Fibroblast of skin of back (primary cell): ENCODE measurements at regions not wholly inside any gene's neighbourhood (a gene's known extent, or its start where the extent isn't known, plus 50 kb on each side); places are given as distances from the start of the nearest gene placed in this dataset.
"Not testable (repeated sequence)": the region's sequence is repeated elsewhere in the genome, so short reads cannot be mapped to it uniquely, and the experiment has no call there.

Experiments
- DNase-seq: peaks from one replicate; pipeline ENCODE4 v3.0.0-alpha.2; 2013

DNA sequence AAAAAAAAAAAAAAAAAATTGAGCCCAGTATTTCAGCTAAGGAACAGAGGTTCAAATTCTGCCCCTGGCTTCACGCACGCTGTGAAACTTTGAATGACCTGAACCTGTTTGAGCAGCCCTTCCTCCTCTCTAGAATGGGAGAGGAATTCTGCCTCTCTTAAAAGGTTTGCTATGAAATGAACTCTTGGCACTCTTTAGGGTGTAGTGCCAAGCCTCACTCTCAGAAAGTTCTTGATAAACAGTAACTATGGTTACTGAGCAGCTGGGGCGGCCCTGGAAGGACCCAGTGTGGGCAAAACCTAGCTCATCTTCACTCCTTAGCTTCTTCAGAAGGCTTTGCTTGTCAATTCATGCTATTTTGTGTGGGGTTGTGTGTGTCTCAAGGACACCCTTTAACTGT, 73.7 kb downstream of the GEMIN8 start:
- no peak for DNase-seq

DNA sequence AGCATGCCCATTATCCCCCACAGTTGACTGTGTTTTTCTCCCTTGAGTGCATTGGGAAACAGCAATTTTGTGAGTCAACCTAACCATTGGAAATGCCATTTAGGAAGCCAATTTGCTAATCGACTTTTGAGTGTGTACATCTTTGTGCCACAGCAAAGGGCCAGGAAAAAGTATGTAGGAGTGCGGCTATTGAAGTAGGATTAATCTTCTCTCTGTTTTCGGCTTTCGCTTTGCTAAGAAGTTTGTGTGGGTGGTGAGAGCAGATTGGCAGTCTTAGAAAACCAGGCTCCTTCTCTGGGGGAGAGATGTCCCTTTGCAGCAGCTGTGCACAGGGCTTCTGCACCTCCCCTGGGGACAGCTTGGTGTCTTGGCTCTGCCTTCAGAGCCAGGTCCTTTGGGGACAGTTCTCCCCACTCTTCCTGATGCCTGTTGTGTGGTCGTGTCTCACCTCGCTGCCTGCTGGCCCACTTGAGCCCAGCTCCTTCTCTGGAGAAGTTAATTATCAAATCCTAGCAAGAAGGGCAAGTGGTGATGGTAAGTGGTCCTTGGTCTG, 74.5 kb downstream of the GEMIN8 start:
- DNase-seq: no peak

DNA sequence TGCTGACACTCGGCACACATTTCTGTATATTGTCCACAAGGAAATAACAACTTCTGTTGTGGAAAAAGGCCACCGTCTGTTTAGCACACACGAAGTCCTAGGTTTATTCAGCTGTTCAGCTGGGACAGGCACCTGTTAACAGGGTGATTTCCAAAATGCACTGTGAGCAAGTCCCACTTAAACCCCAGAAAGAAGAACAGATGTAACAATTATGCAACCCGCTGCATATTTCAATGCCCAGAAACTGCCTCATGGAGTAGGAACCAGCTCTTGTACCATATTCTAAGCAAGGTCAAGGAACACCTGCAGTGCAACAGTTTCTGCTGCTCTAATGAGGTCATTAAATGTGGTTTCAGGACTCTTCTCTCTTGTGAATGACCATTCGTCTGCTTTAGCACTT, 77.1 kb downstream of the GEMIN8 start:
- no peak for DNase-seq

DNA sequence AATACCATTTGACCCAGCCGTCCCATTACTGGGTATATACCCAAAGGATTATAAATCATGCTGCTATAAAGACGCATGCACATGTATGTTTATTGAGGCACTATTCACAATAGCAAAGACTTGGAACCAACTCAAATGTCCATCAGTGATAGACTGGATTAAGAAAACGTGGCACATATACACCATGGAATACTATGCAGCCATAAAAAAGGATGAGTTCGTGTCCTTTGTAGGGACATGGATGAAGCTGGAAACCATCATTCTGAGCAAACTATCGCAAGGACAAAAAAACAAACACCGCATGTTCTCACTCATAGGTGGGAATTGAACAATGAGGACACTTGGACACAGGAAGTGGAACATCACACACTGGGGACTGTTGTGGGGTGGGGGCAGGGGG, 83.5 kb downstream of the GEMIN8 start:
- not testable (repeated sequence) for DNase-seq

DNA sequence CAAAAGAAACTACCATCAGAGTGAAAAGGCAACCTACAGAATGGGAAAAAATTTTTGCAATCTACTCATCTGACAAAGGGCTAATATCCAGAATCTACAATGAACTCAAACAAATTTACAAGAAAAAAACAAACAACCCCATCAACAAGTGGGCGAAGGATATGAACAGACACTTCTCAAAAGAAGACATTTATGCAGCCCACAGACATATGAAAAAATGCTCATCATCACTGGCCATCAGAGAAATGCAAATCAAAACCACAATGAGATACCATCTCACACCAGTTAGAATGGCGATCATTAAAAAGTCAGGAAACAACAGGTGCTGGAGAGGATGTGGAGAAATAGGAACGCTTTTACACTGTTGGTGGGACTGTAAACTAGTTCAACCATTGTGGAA, 83.9 kb downstream of the GEMIN8 start:
- not testable (repeated sequence) for DNase-seq

DNA sequence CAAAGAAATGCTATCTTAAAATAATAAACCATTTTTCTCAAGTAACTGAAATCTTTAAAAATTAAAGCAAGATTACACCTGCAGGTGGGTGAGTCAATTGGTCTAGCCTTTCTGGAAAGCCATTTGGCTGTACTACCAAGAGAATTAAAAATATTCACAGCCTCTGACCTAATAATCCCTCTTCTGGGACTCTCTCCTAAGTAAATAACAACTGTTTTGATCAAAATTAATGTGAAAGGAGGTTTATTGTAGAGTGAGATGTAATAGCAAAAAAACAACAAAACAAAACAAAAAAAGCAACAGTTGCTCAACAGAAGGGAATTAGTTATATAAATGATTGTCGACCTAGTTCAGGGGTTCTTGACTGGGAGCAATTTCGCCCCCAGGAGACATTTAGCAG, 89.0 kb downstream of the GEMIN8 start:
- no peak for DNase-seq

DNA sequence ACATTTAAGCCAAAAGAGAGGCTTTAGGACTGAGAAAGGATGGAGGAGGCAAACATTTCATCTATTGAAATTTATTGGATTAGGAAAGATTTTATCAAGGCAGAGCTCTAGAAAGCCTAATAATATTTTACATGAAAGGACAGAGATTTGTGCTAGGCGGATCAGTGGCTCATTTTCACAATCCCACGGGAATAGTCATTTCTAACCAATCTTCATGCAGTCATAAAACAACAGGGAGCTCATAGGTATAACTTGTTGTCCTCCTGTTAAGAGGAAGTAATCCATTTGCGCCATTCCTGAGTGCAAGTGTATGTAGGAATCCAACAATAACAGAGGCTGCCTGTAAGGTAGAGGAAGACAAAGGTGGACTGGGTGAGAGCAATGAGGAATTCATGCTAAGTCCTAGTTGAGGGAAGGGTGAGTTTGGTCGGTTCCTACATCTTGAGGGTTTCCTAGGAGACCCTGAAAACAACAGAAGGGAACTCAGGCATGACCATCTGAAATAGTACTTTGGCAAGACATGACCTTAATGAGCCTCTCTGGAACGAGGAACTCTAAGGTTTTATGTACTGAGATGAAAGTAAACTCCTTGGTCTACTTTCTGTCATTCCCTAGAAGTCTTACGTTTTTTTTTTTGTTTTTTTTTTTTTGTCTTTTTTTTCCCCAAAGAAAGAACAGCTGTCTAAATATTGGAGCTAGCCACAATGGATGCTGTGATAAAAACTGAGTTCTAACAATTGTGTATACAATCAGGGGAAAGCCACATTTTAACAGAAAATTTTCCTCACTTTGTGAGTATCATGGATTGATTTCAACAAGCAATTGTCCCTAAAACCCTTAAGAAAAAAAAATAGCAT, 89.7 kb downstream of the GEMIN8 start:
- no peak for DNase-seq

DNA sequence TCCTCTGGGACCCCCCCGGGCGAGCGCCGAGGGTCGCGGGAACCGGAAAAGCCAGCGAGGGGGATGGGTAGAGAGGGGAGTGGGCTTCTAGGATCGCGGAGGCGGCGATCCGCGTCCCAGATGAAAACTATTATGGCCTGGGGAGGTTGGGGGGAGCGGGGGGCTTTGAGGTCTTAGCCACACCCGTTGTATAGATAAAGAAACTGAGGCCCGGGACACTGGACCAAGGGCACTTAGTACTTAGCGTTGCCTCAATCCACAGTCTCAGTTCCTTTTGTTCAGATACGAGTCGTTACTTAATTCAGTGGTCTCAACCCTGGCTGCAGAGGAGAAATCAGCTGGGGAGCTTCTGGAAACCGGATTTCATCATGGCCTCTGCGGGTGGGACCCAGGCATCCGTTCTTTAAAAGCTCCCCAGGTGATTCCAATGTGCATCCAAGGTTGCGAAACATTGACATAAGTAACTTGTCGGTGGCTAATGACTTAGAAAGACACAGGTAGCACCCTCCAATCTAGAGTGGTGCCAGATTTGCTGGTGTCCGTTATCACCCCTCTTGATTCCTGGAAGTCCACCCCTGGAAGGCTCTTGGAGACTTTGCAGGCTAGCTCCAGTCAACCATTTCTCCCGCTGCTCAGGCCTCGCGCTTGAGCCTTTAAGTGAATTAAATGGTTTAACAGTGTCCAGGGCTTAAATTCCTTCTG, 90.7 kb downstream of the GEMIN8 start:
- DNase-seq: no peak

DNA sequence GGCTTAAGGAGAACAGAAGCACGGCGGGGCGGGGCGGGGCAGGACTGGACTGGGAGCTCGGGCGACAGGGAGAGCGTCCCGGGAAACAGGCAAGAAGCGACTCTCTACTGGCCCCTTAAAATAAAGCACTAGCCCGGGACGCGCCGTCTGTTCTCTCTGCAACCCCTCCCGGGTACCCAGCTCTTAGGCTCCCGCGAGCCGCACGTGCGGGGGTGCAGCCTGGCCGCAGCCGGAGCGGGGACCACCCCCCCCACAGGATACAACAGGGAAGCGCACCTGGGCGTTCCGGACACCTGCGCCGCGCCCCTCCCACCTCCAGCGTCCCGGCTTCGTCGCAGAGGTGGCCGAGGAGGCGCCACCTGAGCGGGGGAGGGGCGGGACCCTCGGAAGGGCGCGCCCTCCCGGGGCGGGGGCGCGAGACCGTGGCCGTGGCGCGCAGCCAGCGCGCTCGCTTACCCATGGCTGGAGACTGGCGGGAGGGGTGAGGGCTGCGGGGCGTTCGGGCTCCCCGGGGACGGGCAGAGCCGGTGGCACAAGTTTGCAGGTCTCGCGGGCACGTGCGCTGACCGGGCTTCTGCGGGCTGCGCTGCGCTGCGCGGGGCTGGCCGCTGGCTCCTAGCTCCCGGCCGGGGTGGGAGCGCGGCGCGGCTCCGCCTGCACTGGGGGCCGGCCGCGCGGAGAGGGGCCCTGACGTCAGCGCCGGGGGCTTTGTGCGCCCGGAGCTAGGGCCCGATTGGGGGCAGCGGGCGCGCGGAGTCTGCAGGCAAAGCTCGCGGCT, 91.5 kb downstream of the GEMIN8 start:
- peak; percentile 13 for DNase-seq

DNA sequence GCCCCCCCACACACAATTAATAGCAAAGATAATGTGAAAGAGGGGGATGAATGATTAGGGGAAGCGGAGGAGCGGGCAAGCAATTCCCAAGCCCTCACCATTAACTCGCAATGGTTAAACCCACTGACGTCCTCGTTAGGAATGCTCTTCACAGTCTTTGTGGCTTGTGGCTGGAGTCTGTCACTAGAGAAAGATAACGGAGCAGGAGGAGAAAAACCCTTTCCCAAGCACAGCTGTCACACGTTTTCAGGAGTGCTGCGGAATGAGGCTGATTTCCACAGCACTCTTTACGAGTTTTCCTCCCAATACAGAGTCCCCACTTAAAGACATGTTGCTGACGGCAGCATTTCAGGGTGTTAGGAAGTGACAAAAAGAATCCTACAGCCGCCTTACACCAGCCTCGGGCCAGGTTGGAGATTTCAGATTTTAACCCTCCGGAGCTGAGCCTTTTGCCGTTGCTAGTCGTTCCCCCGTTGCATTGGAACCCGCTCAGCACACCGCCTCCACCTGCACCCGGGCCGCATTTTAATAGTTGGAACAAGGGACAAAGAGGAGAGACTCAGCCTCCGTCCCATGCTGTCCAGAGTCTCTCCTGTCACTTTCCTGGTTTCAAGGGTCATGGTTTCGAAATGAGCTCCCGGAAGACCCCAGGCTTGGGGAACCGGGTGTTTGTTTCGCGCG, 92.2 kb downstream of the GEMIN8 start:
- peak; percentile 78 for DNase-seq

DNA sequence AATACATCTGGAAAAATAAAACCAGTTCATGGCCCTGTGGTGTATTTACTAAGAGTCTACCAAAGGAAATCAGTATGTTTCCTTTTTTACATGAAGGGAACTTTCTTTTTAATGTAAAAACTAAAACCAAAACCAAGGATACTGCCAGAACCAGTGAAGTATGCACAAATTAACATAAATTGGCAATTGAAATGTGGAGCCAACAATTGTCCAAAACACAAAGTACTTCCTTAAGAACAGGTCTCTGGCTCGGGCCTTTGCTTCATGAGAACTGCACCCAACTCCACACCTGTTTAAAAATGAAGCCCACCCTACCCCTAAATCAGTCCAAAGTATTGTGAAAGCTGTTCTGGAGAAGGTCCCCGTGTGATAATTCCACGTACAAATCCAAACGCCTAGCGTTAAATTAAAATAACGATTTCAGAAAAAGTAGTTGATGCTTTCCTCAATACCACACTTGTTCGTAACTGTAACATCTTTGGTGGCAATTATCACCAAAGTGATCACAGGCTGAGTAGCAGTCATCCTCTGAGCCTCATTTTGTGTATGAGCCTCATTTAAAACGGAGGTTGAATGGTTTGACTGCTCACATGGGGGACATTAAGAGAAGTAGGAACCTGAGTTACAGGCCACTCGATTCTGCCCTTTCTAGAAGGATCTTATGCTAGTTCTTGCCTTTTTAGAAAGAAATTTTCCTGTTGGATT, 93.0 kb downstream of the GEMIN8 start:
- no peak for DNase-seq

DNA sequence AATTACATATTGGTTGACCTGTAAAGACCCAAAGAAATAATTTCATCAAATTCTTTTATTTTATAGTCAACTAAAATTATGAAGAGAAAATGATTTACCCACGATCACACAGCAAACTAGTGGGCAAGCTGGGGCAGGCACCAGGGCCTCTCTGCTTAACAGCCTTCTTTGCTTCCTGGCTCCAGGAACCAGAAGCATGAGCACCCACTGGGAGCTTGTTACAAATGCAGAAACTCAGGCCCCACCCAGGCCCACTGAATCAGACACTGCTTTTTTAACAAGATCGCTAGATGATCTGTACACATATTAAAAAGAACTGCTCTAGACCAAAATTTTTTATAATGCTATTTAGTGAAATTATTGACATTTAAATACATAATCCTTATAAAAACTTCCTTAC, 95.0 kb downstream of the GEMIN8 start:
- DNase-seq: no peak

DNA sequence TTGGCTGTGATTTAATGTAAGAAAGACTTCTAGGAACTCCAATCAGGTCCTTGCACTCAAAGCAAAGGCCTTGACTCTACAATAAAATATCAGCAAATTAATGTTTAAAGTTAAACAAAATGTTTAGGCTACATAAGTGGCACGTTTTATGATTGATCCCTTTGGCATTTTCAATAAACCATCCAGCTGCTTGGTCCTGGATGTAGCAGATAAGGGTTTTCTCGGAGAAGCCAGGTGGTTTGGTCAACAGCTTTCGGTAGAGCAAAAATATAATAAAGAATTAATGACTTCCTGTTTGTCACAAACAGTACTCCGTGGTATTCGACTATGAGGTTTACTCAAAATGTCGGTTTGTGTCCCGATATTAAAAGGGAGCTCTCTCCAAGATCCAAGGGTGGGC, 95.8 kb downstream of the GEMIN8 start:
- no peak for DNase-seq

DNA sequence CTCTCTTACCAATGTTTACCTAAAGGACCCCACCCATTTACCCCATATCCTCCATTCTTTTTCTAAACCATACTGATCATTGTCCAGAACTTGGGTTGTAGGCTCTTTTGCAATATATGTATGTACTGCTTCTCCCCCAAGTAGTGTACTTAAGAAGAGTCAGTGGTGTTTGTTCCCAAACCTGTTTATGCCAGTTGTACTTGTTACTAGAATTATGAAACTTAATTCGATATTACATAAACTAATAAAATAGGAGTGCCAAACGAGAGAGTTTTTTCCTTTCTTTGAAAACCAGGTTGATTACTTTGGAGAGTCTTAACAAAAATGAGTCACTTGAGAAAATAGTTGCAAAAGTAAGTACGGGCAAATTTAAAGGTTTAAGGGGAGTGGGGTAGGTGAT, 96.3 kb downstream of the GEMIN8 start:
- no peak for DNase-seq

DNA sequence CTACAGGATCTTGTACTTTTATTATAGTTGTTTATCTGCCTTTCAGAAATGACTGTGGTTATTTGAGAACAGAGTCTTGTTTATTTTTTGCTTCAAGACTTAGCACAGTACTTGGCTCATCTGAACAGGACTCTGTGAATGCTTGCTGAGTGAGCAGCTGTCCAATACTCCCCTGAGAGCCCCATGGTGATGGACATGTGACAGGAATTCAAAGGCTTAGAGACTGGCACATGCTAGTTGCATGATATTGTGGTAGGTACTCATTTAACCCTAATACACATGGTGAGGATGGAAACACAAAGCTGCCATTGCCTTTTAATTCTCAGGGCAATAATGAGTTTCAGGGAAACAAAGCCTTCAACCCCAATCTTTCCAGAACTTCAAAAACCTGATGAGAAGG, 97.3 kb downstream of the GEMIN8 start:
- no peak for DNase-seq

DNA sequence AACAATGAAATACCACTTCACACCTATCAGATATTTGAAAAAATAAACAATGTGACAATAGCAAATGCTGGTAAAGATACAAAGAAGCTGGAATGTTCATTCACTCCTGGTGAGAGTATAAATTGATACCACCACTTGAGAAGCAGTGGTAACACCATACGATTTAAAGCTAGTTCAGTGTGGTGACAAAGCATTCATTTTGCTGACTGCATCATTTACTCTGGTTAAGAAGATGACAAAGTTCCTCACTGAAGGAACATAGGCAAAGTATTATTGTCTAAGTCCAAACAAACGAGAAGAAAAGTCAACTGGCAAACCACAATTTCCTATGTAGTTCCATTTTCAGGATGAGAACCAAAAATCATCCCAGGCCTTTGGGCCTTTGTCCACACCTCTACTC, 102.5 kb downstream of the GEMIN8 start:
- no peak for DNase-seq

DNA sequence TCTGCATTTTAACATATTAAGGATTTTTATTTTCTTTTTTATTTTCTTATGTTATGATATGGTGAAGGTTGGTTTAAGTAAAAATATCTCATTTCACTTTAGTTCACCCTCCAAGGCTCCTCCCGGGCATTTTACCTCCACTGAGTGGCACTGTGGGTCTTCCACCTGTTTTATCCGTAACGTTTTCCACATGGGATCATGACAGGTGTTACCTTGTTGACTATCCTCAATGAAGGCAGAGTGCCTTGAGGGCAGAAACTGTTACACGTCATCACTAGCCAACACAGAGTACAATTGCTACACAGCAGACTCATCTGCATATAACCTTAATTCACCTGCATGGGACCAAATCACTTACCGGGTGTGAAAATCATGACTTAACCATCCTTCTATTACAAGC, 105.8 kb downstream of the GEMIN8 start:
- DNase-seq: no peak

DNA sequence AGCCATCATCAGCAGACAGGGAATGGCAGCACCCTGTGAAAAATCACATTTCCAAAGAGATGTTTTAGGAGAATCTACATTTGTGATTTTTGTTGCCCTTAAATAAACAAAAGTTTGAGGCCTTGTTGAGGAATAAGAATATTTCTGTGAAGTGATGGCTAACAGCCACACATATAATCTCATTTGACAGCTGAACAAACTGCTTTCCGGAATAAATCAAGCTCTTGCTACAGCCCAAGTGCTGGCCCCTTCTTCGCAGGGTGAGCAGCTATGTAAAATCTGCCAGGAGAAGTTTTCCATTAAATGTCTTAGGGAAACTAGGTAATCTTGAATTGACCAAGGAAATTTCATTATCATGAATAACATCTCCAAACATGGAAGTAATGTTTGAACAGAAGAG, 106.4 kb upstream of the GPM6B start:
- DNase-seq: no peak

DNA sequence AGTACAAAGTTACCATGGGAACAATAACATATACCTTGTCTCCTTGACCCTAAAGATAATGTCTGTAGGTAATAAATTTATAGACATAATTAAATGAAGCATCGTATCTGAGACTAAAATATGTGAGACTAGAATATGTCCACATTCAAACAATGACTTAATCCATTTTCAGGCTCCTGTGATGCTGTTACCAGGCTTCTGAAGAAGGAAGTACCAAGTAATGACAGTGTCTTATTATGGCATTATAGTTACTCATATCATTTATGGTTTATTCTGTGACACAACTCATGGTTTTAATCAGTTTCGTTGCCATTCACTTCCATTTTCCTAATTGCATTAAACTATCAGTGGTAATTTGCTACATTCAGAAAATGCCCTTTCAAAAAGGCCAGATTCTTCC, 100.6 kb upstream of the GPM6B start:
- DNase-seq: no peak

DNA sequence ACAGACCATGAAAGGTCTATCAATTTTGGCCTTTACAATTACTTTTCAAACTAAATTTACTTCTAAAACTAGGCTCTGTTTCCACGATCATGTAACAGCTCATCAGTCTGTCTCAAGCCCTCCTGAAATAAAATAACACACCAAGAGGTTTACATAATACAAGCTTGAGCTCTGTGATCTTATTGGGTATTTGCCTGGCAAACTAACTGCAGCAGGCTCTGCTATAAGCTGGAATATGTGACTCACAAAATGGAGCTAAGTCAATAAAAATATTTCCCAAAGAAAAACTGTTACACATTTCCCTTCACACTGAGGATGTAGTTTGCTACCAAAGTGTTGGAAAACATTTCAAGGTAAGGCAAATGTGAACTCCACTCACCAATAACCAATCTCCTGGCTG, 94.7 kb upstream of the GPM6B start:
- peak; percentile 64 for DNase-seq

DNA sequence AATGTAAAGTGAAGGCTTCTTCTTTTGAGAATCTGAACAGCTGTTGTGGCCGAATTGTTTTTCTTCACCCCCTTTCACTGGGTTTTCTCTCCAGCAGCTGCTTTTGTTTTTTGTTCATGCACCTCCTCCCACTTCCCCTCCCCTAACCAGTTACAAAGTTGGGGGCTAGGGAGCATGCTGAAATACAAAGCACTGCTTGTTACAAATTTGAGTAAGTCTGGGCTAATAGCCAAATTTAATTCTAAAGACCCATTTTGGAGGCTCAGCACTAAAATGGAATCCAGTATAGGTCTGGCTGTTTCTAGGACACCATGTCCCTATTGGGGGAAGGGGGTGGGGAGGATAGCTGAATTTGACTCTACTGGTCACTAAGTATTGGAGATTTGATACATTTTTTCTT, 89.2 kb upstream of the GPM6B start:
- DNase-seq: no peak

DNA sequence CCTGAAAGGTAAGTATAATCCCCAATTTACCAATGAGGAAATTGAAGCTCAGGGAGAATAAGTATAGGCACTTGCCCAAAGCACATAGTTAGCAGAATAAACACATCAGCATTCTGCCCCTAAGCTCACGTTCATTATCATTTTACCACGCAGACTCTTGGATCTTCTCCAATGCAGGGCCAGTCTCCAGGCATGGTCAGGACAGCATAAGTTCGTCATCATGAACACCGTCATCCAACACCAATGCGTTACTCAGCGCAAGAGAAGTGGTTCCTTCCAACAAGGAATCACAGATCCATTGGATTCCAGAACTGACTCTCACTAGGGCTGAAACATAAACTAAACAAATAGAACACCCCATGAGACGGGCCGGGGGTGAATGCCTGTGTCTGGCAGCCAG, 86.5 kb upstream of the GPM6B start:
- no peak for DNase-seq
